ENCODE measurements at regions not wholly inside any gene's neighbourhood (a gene's known extent, or its start where the extent isn't known, plus 50 kb on each side); places are given as distances from the start of the nearest gene placed in this dataset.
"Not testable (repeated sequence)": the region's sequence is repeated elsewhere in the genome, so short reads cannot be mapped to it uniquely, and the experiment has no call there.

DNA sequence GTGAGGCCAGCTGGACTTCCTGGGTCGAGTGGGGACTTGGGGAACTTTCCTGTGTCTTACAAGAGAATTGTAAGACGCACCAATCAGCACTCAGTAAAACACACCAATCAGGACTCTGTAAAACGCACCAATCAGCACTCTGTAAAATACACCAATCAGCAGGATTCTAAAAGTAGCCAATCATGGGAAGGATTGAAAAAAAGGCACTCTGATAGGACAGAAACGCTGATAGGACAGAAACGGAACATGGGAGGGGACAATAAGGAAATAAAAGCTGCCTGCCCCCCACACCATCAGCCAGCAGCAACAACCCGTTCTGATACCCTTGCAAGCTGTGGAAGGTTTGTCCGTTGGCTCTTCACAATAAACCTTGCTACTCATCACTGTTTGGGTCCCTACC lies 73.1 kb upstream of the SGCG start:
- H2BK12ac ChIP-seq (ENCODE audit: low read length), result no peak overlapping the region
- H3K9ac ChIP-seq (ENCODE audit: low read length), result no peak overlapping the region
- H2AFZ ChIP-seq (ENCODE audit: insufficient read depth, low read length, poor library complexity), result no peak overlapping the region
- H4K91ac ChIP-seq (ENCODE audit: low read depth, low read length), result no peak overlapping the region
- H3K18ac ChIP-seq (ENCODE audit: low read length), result no peak overlapping the region
- no peak overlapping the region for H3K27ac ChIP-seq (ENCODE audit: low read depth, low read length)
- no peak overlapping the region for H3K4me2 ChIP-seq (ENCODE audit: low read length)
- H2AK5ac ChIP-seq (ENCODE audit: low read length), result no peak overlapping the region
- no peak overlapping the region for H3K4ac ChIP-seq (ENCODE audit: low read depth, low read length)
- H3K79me1 ChIP-seq (ENCODE audit: low read length), result no peaks in the 10 kb centered on the region
- no peaks in the 10 kb centered on the region for H3K4me1 ChIP-seq (ENCODE audit: control insufficient read depth in 1 of 2, insufficient read depth in 2 of 2, low read length in 2 of 2)
- H4K12ac ChIP-seq (ENCODE audit: low read depth, low read length), result no peak overlapping the region
- H4K8ac ChIP-seq (ENCODE audit: low read depth, low read length), result no peak overlapping the region
- no peak overlapping the region for H2BK5ac ChIP-seq (ENCODE audit: low read depth, low read length, poor library complexity)
- no peak overlapping the region for H2BK120ac ChIP-seq (ENCODE audit: insufficient read depth, low read length, poor library complexity)
- WGBS (ENCODE audit: extremely low coverage, insufficient coverage, insufficient read length), result no CpG with 5 or more reads among the region's 7 CpGs
- DNase-seq, result no peak
- no peaks in the 10 kb centered on the region for H3K79me2 ChIP-seq (ENCODE audit: control insufficient read depth, insufficient read depth, low read length, poor library complexity)
- H3K9me3 ChIP-seq (ENCODE audit: insufficient read depth, low read depth, low read length), result no peaks in the 10 kb centered on the region
- H3K36me3 ChIP-seq (ENCODE audit: control insufficient read depth in 1 of 2, insufficient read depth in 2 of 2, low read length in 2 of 2), result no peaks in the 10 kb centered on the region
- no peak overlapping the region for H3K4me3 ChIP-seq (ENCODE audit: low read depth, low read length)
- H3K27me3 ChIP-seq (ENCODE audit: insufficient read depth, low read length), result no peaks in the 10 kb centered on the region
- no peak overlapping the region for H3K23ac ChIP-seq (ENCODE audit: low read length)
- no peak overlapping the region for H3K14ac ChIP-seq (ENCODE audit: low read length)

GRCh38 chr13:23119131-23119530 lies 61.6 kb upstream of the SGCG start:
- no CpG with 5 or more reads among the region's 3 CpGs for WGBS (ENCODE audit: extremely low coverage, insufficient coverage, insufficient read length)
- no peaks in the 10 kb centered on the region for H3K4me1 ChIP-seq (ENCODE audit: control insufficient read depth in 1 of 2, insufficient read depth in 2 of 2, low read length in 2 of 2)
- no peaks in the 10 kb centered on the region for H3K79me2 ChIP-seq (ENCODE audit: control insufficient read depth, insufficient read depth, low read length, poor library complexity)

GRCh38 chr13:23127540-23127939 lies 53.2 kb upstream of the SGCG start:
- H3K4me1 ChIP-seq (ENCODE audit: control insufficient read depth in 1 of 2, insufficient read depth in 2 of 2, low read length in 2 of 2); H3K4ac ChIP-seq (ENCODE audit: low read depth, low read length); H3K27me3 ChIP-seq (ENCODE audit: insufficient read depth, low read length); H3K79me2 ChIP-seq (ENCODE audit: control insufficient read depth, insufficient read depth, low read length, poor library complexity); H3K9me3 ChIP-seq (ENCODE audit: insufficient read depth, low read depth, low read length); H2AFZ ChIP-seq (ENCODE audit: insufficient read depth, low read length, poor library complexity); H3K14ac ChIP-seq (ENCODE audit: low read length); H3K4me2 ChIP-seq (ENCODE audit: low read length); H4K8ac ChIP-seq (ENCODE audit: low read depth, low read length); H2BK5ac ChIP-seq (ENCODE audit: low read depth, low read length, poor library complexity); H2AK5ac ChIP-seq (ENCODE audit: low read length); H4K91ac ChIP-seq (ENCODE audit: low read depth, low read length); DNase-seq; H3K36me3 ChIP-seq (ENCODE audit: control insufficient read depth in 1 of 2, insufficient read depth in 2 of 2, low read length in 2 of 2); H3K23ac ChIP-seq (ENCODE audit: low read length); H3K4me3 ChIP-seq (ENCODE audit: low read depth, low read length); H4K12ac ChIP-seq (ENCODE audit: low read depth, low read length); H3K18ac ChIP-seq (ENCODE audit: low read length); H3K79me1 ChIP-seq (ENCODE audit: low read length); H3K27ac ChIP-seq (ENCODE audit: low read depth, low read length); H2BK12ac ChIP-seq (ENCODE audit: low read length); H2BK120ac ChIP-seq (ENCODE audit: insufficient read depth, low read length, poor library complexity); H3K9ac ChIP-seq (ENCODE audit: low read length): not testable (repeated sequence)
- WGBS (ENCODE audit: extremely low coverage, insufficient coverage, insufficient read length), result no CpG with 5 or more reads among the region's 26 CpGs

More at GRCh38 chr13:23119131-23119530, 61.6 kb upstream of the SGCG start:
- Histone ChIP-seq H2AK5ac (ENCODE audit: low read length) (no peak overlapping the region), H3K27me3 (ENCODE audit: insufficient read depth, low read length) (no peaks in the 10 kb centered on the region), H2AFZ (ENCODE audit: insufficient read depth, low read length, poor library complexity) (no peak overlapping the region), H3K4me2 (ENCODE audit: low read length) (no peak overlapping the region), H3K14ac (ENCODE audit: low read length) (no peak overlapping the region), H3K9ac (ENCODE audit: low read length) (no peak overlapping the region), H4K91ac (ENCODE audit: low read depth, low read length) (no peak overlapping the region), H3K4ac (ENCODE audit: low read depth, low read length) (no peak overlapping the region), H2BK120ac (ENCODE audit: insufficient read depth, low read length, poor library complexity) (no peak overlapping the region), H3K23ac (ENCODE audit: low read length) (no peak overlapping the region), H3K36me3 (ENCODE audit: control insufficient read depth in 1 of 2, insufficient read depth in 2 of 2, low read length in 2 of 2) (no peaks in the 10 kb centered on the region), H2BK12ac (ENCODE audit: low read length) (no peak overlapping the region), H3K27ac (ENCODE audit: low read depth, low read length) (no peak overlapping the region), H3K18ac (ENCODE audit: low read length) (no peak overlapping the region), H3K4me3 (ENCODE audit: low read depth, low read length) (no peak overlapping the region), H4K12ac (ENCODE audit: low read depth, low read length) (no peak overlapping the region), H4K8ac (ENCODE audit: low read depth, low read length) (no peak overlapping the region), H3K79me1 (ENCODE audit: low read length) (no peaks in the 10 kb centered on the region), H3K9me3 (ENCODE audit: insufficient read depth, low read depth, low read length) (peaks cover 2% of the 10 kb centered on the region), H2BK5ac (ENCODE audit: low read depth, low read length, poor library complexity) (no peak overlapping the region)
- no peak for DNase-seq

GRCh38 chr13:23129331-23129730 lies 51.4 kb upstream of the SGCG start:
- H3K18ac ChIP-seq (ENCODE audit: low read length), result no peak overlapping the region
- no peak overlapping the region for H2BK5ac ChIP-seq (ENCODE audit: low read depth, low read length, poor library complexity)
- H3K4me1 ChIP-seq (ENCODE audit: control insufficient read depth in 1 of 2, insufficient read depth in 2 of 2, low read length in 2 of 2), result no peaks in the 10 kb centered on the region
- no peak overlapping the region for H2BK12ac ChIP-seq (ENCODE audit: low read length)
- no peaks in the 10 kb centered on the region for H3K36me3 ChIP-seq (ENCODE audit: control insufficient read depth in 1 of 2, insufficient read depth in 2 of 2, low read length in 2 of 2)
- no peaks in the 10 kb centered on the region for H3K9me3 ChIP-seq (ENCODE audit: insufficient read depth, low read depth, low read length)
- no peak overlapping the region for H3K4me3 ChIP-seq (ENCODE audit: low read depth, low read length)
- no peak overlapping the region for H4K12ac ChIP-seq (ENCODE audit: low read depth, low read length)
- no peak overlapping the region for H2AFZ ChIP-seq (ENCODE audit: insufficient read depth, low read length, poor library complexity)
- H3K9ac ChIP-seq (ENCODE audit: low read length), result no peak overlapping the region
- no CpG with 5 or more reads among the region's 3 CpGs for WGBS (ENCODE audit: extremely low coverage, insufficient coverage, insufficient read length)
- no peak overlapping the region for H2AK5ac ChIP-seq (ENCODE audit: low read length)
- no peak overlapping the region for H3K27ac ChIP-seq (ENCODE audit: low read depth, low read length)
- no peak overlapping the region for H4K8ac ChIP-seq (ENCODE audit: low read depth, low read length)
- DNase-seq, result no peak
- no peaks in the 10 kb centered on the region for H3K79me2 ChIP-seq (ENCODE audit: control insufficient read depth, insufficient read depth, low read length, poor library complexity)
- no peak overlapping the region for H3K14ac ChIP-seq (ENCODE audit: low read length)
- no peak overlapping the region for H3K4me2 ChIP-seq (ENCODE audit: low read length)
- no peaks in the 10 kb centered on the region for H3K79me1 ChIP-seq (ENCODE audit: low read length)
- H3K23ac ChIP-seq (ENCODE audit: low read length), result no peak overlapping the region
- no peaks in the 10 kb centered on the region for H3K27me3 ChIP-seq (ENCODE audit: insufficient read depth, low read length)
- H2BK120ac ChIP-seq (ENCODE audit: insufficient read depth, low read length, poor library complexity), result no peak overlapping the region
- no peak overlapping the region for H4K91ac ChIP-seq (ENCODE audit: low read depth, low read length)
- no peak overlapping the region for H3K4ac ChIP-seq (ENCODE audit: low read depth, low read length)
